Loucy (cell line): ENCODE measurements at regions not wholly inside any gene's neighbourhood (a gene's known extent, or its start where the extent isn't known, plus 50 kb on each side); places are given as distances from the start of the nearest gene placed in this dataset.

Source experiments
- CTCF ChIP-seq: fragments of 200-600 bp; sonication (generic); conservative IDR thresholded peaks from 2 replicates; pipeline ENCODE4 v1.5.1; 2014; ENCODE audit warnings: mild to moderate bottlenecking, antibody characterized with exemption, low read length
- EZH2phosphoT487 ChIP-seq: fragments of 200-600 bp; IDR thresholded peaks from 2 replicates; pipeline ENCODE4 v1.6.1; 2018; ENCODE audit warnings: antibody characterized with exemption, mild to moderate bottlenecking, moderate library complexity, borderline replicate concordance

DNA sequence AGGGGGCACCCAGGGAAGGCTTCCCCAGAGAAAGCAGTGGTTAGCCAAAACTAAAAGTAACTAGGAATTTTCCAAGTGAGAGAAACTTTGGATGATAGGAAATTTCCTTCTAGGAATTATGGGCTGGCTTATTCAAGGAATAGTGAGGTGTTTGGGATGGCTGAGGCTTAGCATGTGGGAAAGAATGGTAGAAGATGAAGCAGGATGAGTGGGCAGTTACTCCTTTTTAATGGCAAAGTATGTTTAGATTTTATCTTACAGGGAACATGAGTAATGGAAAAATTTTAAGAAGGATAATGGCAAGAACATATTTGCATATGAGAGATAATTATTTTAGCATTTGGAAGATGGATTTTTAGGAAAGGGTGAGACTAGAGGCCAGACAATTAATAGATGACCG, 197.6 kb downstream of the SLC38A4 start:
- TF ChIP-seq CTCF: no peak
- no peak for TF ChIP-seq EZH2phosphoT487
